IMR-90 (cell line): ENCODE measurements at regions not wholly inside any gene's neighbourhood (a gene's known extent, or its start where the extent isn't known, plus 50 kb on each side); places are given as distances from the start of the nearest gene placed in this dataset.

ENCODE experiments used
- ATAC-seq: fragments of 200-7000 bp; cut with Tn5 transposase; 2 replicates; pipeline ENCODE4 v1.9.1; 2020; ENCODE audit warnings: low read depth, mild to moderate bottlenecking, moderate library complexity
- BruUV-seq: library from RNA; stranded (reverse); fragments of 400-500 nt; replicated peaks from 2 replicates; lab custom pipeline; 2021; lab: Mats Ljungman, UMichigan
- CTCF ChIA-PET: fragments of 300-600 bp; formaldehyde crosslinking; extraction: SDS; loops from one replicate; lab custom pipeline; 2021; ENCODE audit warnings: antibody characterized with exemption; lab: Yijun Ruan, JAX
- POLR2A ChIA-PET: fragments of 300-600 bp; sonication (Branson Sonifier 250); formaldehyde crosslinking; loops from one replicate; lab custom pipeline; 2022; ENCODE audit warnings: antibody characterized with exemption; ENCODE audit not compliant: unreplicated experiment; lab: Charles Lee
- DNase-seq: peaks from one replicate; pipeline ENCODE4 v3.0.0; 2013
- H2AFZ ChIP-seq: replicated peaks from 2 replicates; pipeline ENCODE3; 2013; ENCODE audit warnings: low read length, mild to moderate bottlenecking; ENCODE audit not compliant: poor library complexity
- H2AK5ac ChIP-seq: 2 replicates; pipeline ENCODE4 v1.6.1; 2013; ENCODE audit warnings: low read depth, low read length, inconsistent platforms
- H2AK9ac ChIP-seq: replicated peaks from 2 replicates; pipeline ENCODE3; 2013; ENCODE audit warnings: mild to moderate bottlenecking, low read depth, low read length, moderate library complexity; ENCODE audit not compliant: poor library complexity
- H2BK120ac ChIP-seq: 2 replicates; pipeline ENCODE4 v1.6.1; 2013; ENCODE audit warnings: low read depth, low read length, inconsistent platforms
- H2BK15ac ChIP-seq: 3 replicates; pipeline ENCODE4 v1.6.1; 2013; ENCODE audit warnings: low read depth, low read length, inconsistent platforms
- H2BK20ac ChIP-seq: 2 replicates; pipeline ENCODE4 v1.6.1; 2013; ENCODE audit warnings: low read depth, mild to moderate bottlenecking, inconsistent platforms, low read length, moderate library complexity
- H2BK5ac ChIP-seq: 2 replicates; pipeline ENCODE4 v1.6.1; 2013; ENCODE audit warnings: mild to moderate bottlenecking, low read depth, low read length, inconsistent platforms; ENCODE audit not compliant: poor library complexity, severe bottlenecking
- H3K14ac ChIP-seq: replicated peaks from 2 replicates; pipeline ENCODE4 v1.6.1; 2013; ENCODE audit warnings: low read depth, low read length, inconsistent platforms
- H3K18ac ChIP-seq: 2 replicates; pipeline ENCODE4 v1.6.1; 2013; ENCODE audit warnings: low read depth, low read length, control low read depth
- H3K23ac ChIP-seq: 2 replicates; pipeline ENCODE4 v1.6.1; 2013; ENCODE audit warnings: low read depth, low read length, inconsistent platforms
- H3K27ac ChIP-seq: 2 replicates; pipeline ENCODE4 v1.5.1; 2013; ENCODE audit warnings: mild to moderate bottlenecking, control low read depth, low read length; ENCODE audit not compliant: insufficient read depth
- H3K27me3 ChIP-seq: 2 replicates; pipeline ENCODE4 v1.6.1; 2013; ENCODE audit warnings: low read length; ENCODE audit not compliant: control insufficient read depth, insufficient read depth
- H3K36me3 ChIP-seq: 2 replicates; pipeline ENCODE4 v1.6.1; 2013; ENCODE audit warnings: low read length, mixed read lengths; ENCODE audit not compliant: control insufficient read depth, insufficient read depth
- H3K4ac ChIP-seq: 2 replicates; pipeline ENCODE4 v1.6.1; 2013; ENCODE audit warnings: low read depth, low read length, inconsistent platforms
- H3K4me1 ChIP-seq: 2 replicates; pipeline ENCODE4 v1.6.1; 2013; ENCODE audit warnings: low read length, mixed read lengths; ENCODE audit not compliant: control insufficient read depth, insufficient read depth
- H3K4me2 ChIP-seq: 2 replicates; pipeline ENCODE4 v1.6.1; 2013; ENCODE audit warnings: low read depth, mild to moderate bottlenecking, control low read depth, low read length, moderate library complexity
- H3K4me3 ChIP-seq: 2 replicates; pipeline ENCODE4 v1.5.1; 2013; ENCODE audit warnings: low read depth, mild to moderate bottlenecking, control low read depth, low read length, moderate library complexity; ENCODE audit not compliant: insufficient read depth
- H3K56ac ChIP-seq: 2 replicates; pipeline ENCODE4 v1.6.1; 2013; ENCODE audit warnings: low read length, inconsistent platforms; ENCODE audit not compliant: insufficient read depth; ENCODE audit errors: extremely low read depth
- H3K79me1 ChIP-seq, 2 experiments: 2 replicates each; pipeline ENCODE4 v1.6.1; 2013; ENCODE audit warnings: low read length in 2 of 2, inconsistent platforms in 1 of 2, low read depth in 1 of 2
- H3K9ac ChIP-seq: 2 replicates; pipeline ENCODE4 v1.6.1; 2013; ENCODE audit warnings: low read depth, low read length, control low read depth
- H3K9me1 ChIP-seq: 2 replicates; pipeline ENCODE4 v1.6.1; 2013; ENCODE audit warnings: low read length, inconsistent platforms; ENCODE audit not compliant: insufficient read depth
- H3K9me3 ChIP-seq: 2 replicates; pipeline ENCODE4 v1.6.1; 2013; ENCODE audit warnings: low read length; ENCODE audit not compliant: control insufficient read depth, insufficient read depth
- H4K20me1 ChIP-seq: 2 replicates; pipeline ENCODE4 v1.6.1; 2013; ENCODE audit warnings: low read length, inconsistent platforms; ENCODE audit not compliant: insufficient read depth
- H4K5ac ChIP-seq: 2 replicates; pipeline ENCODE4 v1.6.1; 2013; ENCODE audit warnings: mild to moderate bottlenecking, low read depth, low read length, control low read depth
- H4K8ac ChIP-seq, 2 experiments: 2 replicates each; pipeline ENCODE4 v1.6.1; 2013; ENCODE audit warnings: low read depth in 2 of 2, low read length in 2 of 2, control low read depth in 1 of 2, inconsistent platforms in 1 of 2
- H4K91ac ChIP-seq: 2 replicates; pipeline ENCODE4 v1.6.1; 2013; ENCODE audit warnings: low read depth, low read length, inconsistent platforms; ENCODE audit not compliant: insufficient read depth
- BHLHE40 ChIP-seq: fragments of 150-350 bp; IDR thresholded peaks from 2 replicates; pipeline ENCODE4 v1.6.1; 2016; ENCODE audit warnings: mild to moderate bottlenecking, low read depth, low read length
- CEBPB ChIP-seq: IDR thresholded peaks from 2 replicates; pipeline ENCODE4 v1.6.1; 2012; ENCODE audit warnings: low read depth, low read length, improper control_type of control experiment
- FOS ChIP-seq: fragments of 150-350 bp; IDR thresholded peaks from 2 replicates; pipeline ENCODE4 v1.6.1; 2016; ENCODE audit warnings: low read depth, low read length
- MAFK ChIP-seq: IDR thresholded peaks from 2 replicates; pipeline ENCODE4 v1.6.1; 2012; ENCODE audit warnings: low read depth, low read length, improper control_type of control experiment
- POLR2A ChIP-seq: IDR thresholded peaks from 2 replicates; pipeline ENCODE4 v1.6.1; 2012; ENCODE audit warnings: mild to moderate bottlenecking, low read depth, low read length
- SMC3 ChIP-seq: fragments of 150-350 bp; IDR thresholded peaks from 2 replicates; pipeline ENCODE4 v1.6.1; 2016; ENCODE audit warnings: low read depth, mild to moderate bottlenecking, antibody characterized with exemption, low read length, moderate library complexity
- WGBS, 2 experiments: methylation state at CpG; one replicate each; pipeline versions ENCODE4 v1.1.5 to v1.1.7; 2013; ENCODE audit warnings: missing lambda C conversion rate in 2 of 2; ENCODE audit not compliant: insufficient read length in 1 of 2; ENCODE audit errors: extremely low coverage in 2 of 2; 5-methylcytosine and 5-hydroxymethylcytosine counted together
- dilution Hi-C: fragments of 300-500 bp; cut with HindIII; formaldehyde crosslinking; loops from one replicate; pipeline ENCODE4 v1.14.3; 2018; ENCODE audit warnings: low sequenced_read_pairs; ENCODE audit not compliant: unreplicated experiment
- in situ Hi-C: fragments of 300-500 bp; cut with MboI; formaldehyde crosslinking; loops from 3 replicates; pipeline ENCODE4 v1.14.3; 2019; ENCODE audit warnings: low sequenced_read_pairs, inconsistent platforms, mixed read lengths
- intact Hi-C: fragments of 100-400 bp; cut with micrococcal nuclease; formaldehyde crosslinking; loops from 2 replicates; pipeline ENCODE4 v1.10.0; 2022
- TF ChIP-seq, protein P1 (sequence below): conservative IDR thresholded peaks from 2 replicates; pipeline ENCODE4 v1.5.1; 2012; ENCODE audit warnings: mild to moderate bottlenecking, low read depth, low read length, improper control_type of control experiment

GRCh38 chr12:88662093-88662492, 81.8 kb upstream of the KITLG start:
- BruUV-seq: no TSS peak
- no peak overlapping the region for H3K9ac ChIP-seq
- no peak overlapping the region for H4K5ac ChIP-seq
- no peak overlapping the region for H3K14ac ChIP-seq
- no peaks in the 10 kb centered on the region for H3K36me3 ChIP-seq
- ChIA-PET CTCF (no interaction called here), POLR2A (no interaction called here)
- no peaks in the 10 kb centered on the region for H3K79me1 ChIP-seq
- no peak overlapping the region for H4K8ac ChIP-seq
- H3K9me3 ChIP-seq: no peaks in the 10 kb centered on the region
- no peak overlapping the region for H3K4me2 ChIP-seq
- DNase-seq: no peak
- no CpG with 5 or more reads among the region's 1 CpG for WGBS, 2 experiments
- no peak overlapping the region for H2AK9ac ChIP-seq
- no peak for TF ChIP-seq POLR2A
- no peak for TF ChIP-seq FOS
- TF ChIP-seq CEBPB: no peak
- TF ChIP-seq, protein P1, sequence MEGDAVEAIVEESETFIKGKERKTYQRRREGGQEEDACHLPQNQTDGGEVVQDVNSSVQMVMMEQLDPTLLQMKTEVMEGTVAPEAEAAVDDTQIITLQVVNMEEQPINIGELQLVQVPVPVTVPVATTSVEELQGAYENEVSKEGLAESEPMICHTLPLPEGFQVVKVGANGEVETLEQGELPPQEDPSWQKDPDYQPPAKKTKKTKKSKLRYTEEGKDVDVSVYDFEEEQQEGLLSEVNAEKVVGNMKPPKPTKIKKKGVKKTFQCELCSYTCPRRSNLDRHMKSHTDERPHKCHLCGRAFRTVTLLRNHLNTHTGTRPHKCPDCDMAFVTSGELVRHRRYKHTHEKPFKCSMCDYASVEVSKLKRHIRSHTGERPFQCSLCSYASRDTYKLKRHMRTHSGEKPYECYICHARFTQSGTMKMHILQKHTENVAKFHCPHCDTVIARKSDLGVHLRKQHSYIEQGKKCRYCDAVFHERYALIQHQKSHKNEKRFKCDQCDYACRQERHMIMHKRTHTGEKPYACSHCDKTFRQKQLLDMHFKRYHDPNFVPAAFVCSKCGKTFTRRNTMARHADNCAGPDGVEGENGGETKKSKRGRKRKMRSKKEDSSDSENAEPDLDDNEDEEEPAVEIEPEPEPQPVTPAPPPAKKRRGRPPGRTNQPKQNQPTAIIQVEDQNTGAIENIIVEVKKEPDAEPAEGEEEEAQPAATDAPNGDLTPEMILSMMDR: no peak
- peak; percentile 58 for TF ChIP-seq MAFK
- TF ChIP-seq BHLHE40: no peak
- no peak for TF ChIP-seq SMC3
- dilution Hi-C loops (no loop called here), in situ Hi-C loops (no loop called here), intact Hi-C loops (no loop called here)
- no peaks in the 10 kb centered on the region for H3K4me1 ChIP-seq
- H4K20me1 ChIP-seq: no peaks in the 10 kb centered on the region
- no peak overlapping the region for H3K23ac ChIP-seq
- no peak overlapping the region for H4K91ac ChIP-seq
- ATAC-seq: no peak
- H2BK5ac ChIP-seq: no peak overlapping the region
- H3K18ac ChIP-seq: no peak overlapping the region
- no peak overlapping the region for H2BK15ac ChIP-seq
- no peak overlapping the region for H2BK120ac ChIP-seq
- H3K4ac ChIP-seq: no peak overlapping the region
- no peak overlapping the region for H2BK20ac ChIP-seq
- no peak overlapping the region for H3K56ac ChIP-seq
- no peak overlapping the region for H2AFZ ChIP-seq
- no peak overlapping the region for H3K4me3 ChIP-seq
- H3K9me1 ChIP-seq: no peaks in the 10 kb centered on the region
- no peak overlapping the region for H3K27ac ChIP-seq
- no peaks in the 10 kb centered on the region for H3K27me3 ChIP-seq
- 0 out of 2 replicates have a peak overlapping the region, but pooled peaks have one; percentile 16 for H2AK5ac ChIP-seq
